ENCODE measurements at regions not wholly inside any gene's neighbourhood (a gene's known extent, or its start where the extent isn't known, plus 50 kb on each side); places are given as distances from the start of the nearest gene placed in this dataset.
"Not testable (repeated sequence)": the region's sequence is repeated elsewhere in the genome, so short reads cannot be mapped to it uniquely, and the experiment has no call there.

DNA sequence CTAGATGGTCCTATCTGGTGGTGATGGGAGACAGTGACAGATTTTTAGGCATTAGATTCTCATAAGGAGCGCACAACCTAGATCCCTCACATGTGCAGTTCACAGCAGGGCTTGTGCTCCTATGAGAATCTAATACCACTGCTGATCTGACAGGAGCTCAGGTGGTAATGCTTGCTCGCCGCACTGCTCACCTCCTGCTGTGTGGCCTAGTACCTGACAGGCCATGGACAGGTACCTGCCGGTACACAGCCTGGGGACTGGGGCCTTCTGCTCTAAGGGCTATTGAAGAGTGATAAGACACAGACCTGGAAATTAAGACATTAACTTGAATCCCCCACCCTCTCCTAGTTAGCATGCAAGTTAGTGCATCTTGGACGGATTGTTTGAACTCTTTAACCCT, 64.4 kb downstream of the KLRB1 start:
- FAIRE-seq = peak; percentile 58
- not testable (repeated sequence) for DNase-seq (ENCODE audit: insufficient read length, low spot score)

DNA sequence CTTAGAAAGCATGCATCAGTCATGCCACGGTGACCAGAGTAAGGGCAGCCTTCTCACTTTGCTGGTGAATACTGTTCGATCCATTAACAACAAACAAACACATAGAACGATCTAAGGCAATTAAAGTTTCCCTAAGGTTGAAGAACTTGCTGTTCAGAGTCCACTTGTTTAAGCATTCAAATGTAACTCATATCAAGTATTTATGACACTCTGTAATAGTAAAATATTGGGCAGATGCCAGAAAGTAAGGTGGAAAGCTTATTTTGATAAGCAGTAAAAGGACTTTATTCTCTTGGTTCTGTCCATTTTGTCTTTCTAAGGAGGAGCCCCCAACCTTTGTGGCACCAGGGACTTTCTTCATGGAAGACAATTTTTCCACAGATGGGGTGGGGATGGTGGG, 64.9 kb downstream of the KLRB1 start:
- not testable (repeated sequence) for FAIRE-seq; DNase-seq (ENCODE audit: insufficient read length, low spot score)

GRCh38 chr12:9515925-9516324, 91.8 kb downstream of the KLRB1 start:
- FAIRE-seq; DNase-seq (ENCODE audit: insufficient read length, low spot score): not testable (repeated sequence)

DNA sequence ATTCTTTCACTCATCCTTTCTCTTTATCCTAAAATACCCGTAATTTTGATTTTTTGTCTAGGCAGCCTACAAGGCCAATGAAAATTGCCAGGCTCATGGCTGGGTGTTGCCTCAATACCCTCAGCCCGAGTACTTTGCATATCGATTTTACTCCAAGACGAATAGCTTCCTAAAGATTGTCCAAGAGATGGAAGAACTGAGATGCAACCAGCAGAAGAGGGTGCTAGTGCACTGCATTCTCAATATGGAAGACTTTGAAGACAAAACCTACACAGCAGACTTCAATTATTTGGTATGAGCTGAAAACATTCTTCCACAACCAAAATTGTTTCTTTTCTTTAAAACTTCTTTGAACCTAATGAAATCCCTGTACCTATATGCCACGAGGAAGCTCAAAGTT, 95.0 kb downstream of the KLRB1 start:
- not testable (repeated sequence) for DNase-seq (ENCODE audit: insufficient read length, low spot score)
- FAIRE-seq = peak; percentile 60

DNA sequence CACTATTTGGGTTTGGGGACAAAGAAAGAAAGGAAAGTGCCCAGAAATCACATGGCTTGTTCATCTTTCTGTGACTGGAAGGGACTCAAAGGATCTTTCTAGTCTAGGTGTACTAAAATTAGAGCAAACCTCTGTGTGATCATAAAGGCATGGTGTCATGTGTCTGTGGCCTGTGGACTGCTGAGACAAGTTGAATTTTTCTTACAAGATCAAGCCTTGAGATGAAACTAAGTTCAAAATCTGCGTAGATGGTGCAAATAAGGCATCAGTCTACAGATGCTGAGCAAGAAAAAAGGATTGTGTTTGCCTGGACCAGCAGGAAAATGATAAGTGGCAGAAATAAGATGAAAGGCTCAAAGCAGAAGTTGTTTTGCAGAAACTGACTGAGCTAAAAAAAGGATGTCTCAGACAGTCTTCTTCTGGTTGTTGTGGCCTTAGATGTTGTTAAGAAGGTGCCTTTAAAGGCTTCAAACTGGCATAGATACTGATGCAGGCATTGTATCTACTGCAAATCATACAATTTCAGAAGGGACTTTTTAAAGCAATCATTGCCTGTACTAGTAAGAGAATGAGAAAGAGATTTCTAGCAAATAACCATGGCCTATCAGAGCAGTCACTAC, 97.2 kb downstream of the KLRB1 start:
- not testable (repeated sequence) for DNase-seq (ENCODE audit: insufficient read length, low spot score)
- FAIRE-seq = peak; percentile 31

DNA sequence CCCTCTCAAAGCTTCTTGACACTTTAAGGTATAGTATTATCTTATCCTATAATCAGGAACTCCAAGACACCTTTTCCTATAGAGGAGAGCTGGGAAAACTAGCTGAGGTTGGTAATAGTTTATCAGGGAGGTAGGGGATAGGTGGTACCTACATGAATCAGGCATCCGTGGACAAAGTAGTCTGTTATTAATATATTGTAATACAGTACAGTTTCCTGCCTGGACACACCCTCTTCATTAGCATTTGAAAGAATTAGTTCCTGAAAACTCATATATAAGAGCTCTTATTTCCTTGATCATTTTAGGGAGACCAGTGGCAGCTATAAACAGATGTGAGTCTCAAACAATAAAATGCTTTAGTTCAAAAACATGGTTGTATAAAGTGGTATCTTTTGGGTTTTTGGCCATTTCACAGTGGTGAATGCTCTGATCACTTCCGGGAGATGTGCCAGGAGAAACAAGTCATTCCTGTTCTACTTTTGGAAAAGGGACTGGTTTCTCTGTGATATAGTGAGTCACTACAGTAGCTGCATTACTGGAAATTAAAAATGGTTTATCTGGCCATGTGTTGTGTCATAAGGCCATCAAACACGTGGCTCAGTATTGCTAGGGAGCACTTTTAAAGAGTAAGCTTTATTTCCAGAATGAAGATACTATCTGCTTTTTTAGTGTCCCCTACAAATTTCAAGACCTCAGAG, 98.1 kb downstream of the KLRB1 start:
- TF ChIP-seq POLR2A (IDR thresholded peaks at IDR 0.05; ENCODE audit: low read depth, low read length) (no peak), PAX5 (IDR thresholded peaks at IDR 0.05; ENCODE audit: insufficient read depth, low read length, severe bottlenecking) (no peak), POU2F2 (IDR thresholded peaks at IDR 0.05; ENCODE audit: low read depth, low read length) (no peak), POLR2AphosphoS5 (IDR thresholded peaks at IDR 0.05; ENCODE audit: low read depth, low read length) (no peak), SPI1 (IDR thresholded peaks at IDR 0.05; ENCODE audit: low read depth, low read length) (no peak), TAF1 (IDR thresholded peaks at IDR 0.05; ENCODE audit: low read depth, low read length) (no peak)
- FAIRE-seq (no peak), DNase-seq (ENCODE audit: insufficient read length, low spot score) (no peak)

DNA sequence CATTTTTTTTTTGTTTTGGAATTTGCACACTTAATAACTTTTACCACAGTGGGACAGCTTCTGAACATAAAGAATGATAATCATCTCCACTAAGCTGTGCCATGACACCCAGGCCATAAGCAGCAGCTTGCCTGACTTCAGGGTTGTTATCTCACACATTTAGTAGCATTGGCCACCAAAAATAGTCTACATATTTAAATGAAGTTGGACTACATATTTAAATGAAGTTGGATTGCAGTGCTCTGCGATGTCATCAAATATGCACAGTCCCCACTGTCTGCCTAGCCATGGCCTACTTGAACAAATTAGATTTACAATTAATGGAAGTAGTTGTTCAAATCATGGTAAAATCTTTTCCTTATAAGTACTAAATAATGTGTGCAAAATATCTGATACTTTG, 101.0 kb downstream of the KLRB1 start:
- TF ChIP-seq POLR2AphosphoS5 (IDR thresholded peaks at IDR 0.05; ENCODE audit: low read depth, low read length) (no peak), TAF1 (IDR thresholded peaks at IDR 0.05; ENCODE audit: low read depth, low read length) (no peak), POLR2A (IDR thresholded peaks at IDR 0.05; ENCODE audit: low read depth, low read length) (no peak), SPI1 (IDR thresholded peaks at IDR 0.05; ENCODE audit: low read depth, low read length) (no peak), PAX5 (IDR thresholded peaks at IDR 0.05; ENCODE audit: insufficient read depth, low read length, severe bottlenecking) (no peak), POU2F2 (IDR thresholded peaks at IDR 0.05; ENCODE audit: low read depth, low read length) (no peak)
- FAIRE-seq (no peak), DNase-seq (ENCODE audit: insufficient read length, low spot score) (no peak)

DNA sequence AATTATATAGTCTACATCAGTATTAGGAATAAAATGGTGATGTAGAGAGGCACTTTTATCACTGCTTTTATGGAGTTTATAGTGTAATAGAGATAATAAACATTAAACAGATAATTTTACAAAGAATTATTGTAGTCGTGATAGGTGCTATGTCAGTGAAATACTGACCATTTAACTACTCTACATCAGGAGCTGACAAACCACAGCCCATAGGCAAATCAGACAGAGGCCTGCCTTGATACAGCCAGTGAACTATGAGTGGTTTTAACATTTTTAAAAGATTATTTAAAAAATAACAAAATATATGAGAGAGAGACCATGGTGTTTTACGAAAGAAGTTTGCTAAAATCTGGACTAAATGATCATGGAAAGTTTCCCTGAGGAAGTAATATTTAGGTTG, 104.3 kb downstream of the KLRB1 start:
- not testable (repeated sequence) for DNase-seq (ENCODE audit: insufficient read length, low spot score)
- peak; percentile 48 for FAIRE-seq

- not testable (repeated sequence) for FAIRE-seq; DNase-seq (ENCODE audit: insufficient read length, low spot score)
These were observed 104.9 kb downstream of the KLRB1 start for GRCh38 chr12:9502845-9503244.

DNA sequence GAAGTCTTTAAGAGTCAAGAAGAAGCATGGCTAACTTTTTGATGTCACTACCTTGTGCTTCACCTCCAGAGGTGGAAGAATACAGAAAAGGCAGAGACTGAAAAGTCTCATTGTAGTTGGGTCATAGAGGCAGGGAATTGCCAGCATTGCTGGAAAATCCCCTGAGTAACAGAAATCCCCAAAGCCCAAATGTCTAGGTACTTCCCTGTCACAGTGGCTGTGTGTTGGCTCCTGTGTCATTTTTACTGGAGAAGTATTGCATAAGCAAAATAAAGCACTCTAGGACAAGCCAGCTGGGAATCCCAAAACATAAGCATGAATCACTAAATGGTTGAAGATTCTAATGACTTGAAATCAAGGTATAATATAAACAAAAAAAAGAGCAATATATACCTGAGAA, 114.4 kb downstream of the KLRB1 start:
- DNase-seq (ENCODE audit: insufficient read length, low spot score); FAIRE-seq: not testable (repeated sequence)

DNA sequence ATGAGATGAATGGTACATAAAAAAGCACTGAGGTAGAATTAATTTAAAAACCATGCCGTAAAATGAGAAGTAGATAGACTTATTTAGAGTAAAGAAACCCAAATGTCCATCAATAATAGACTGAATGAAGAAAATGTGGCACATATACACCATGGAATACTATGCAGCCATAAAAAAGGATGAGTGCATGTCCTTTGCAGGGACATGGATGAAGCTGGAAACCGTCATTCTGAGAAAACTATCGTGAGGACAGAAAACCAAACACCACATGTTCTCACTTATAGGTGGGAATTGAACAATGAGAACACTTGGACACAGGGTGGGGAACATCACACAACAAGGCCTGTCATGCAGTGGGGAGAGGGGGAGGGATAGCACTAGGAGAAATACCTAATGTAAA, 126.4 kb downstream of the KLRB1 start:
- FAIRE-seq; DNase-seq (ENCODE audit: insufficient read length, low spot score): not testable (repeated sequence)

GRCh38 chr12:9474197-9474596, 133.5 kb downstream of the KLRB1 start:
- FAIRE-seq; DNase-seq (ENCODE audit: insufficient read length, low spot score): not testable (repeated sequence)

- DNase-seq (ENCODE audit: insufficient read length, low spot score); FAIRE-seq: not testable (repeated sequence)
These were observed 134.1 kb downstream of the KLRB1 start for GRCh38 chr12:9473638-9474037.

GRCh38 chr12:9471501-9471900, 136.2 kb downstream of the KLRB1 start:
- not testable (repeated sequence) for DNase-seq (ENCODE audit: insufficient read length, low spot score); FAIRE-seq
